Lower lobe of right lung (tissue), 2 donors: ENCODE measurements at regions not wholly inside any gene's neighbourhood (a gene's known extent, or its start where the extent isn't known, plus 50 kb on each side); places are given as distances from the start of the nearest gene placed in this dataset.

ENCODE experiments used
- ATAC-seq, 2 donors: fragments of 200-7000 bp; cut with Tn5 transposase; one replicate each; pipeline ENCODE4 v1.9.1; 2020 to 2022; ENCODE audit warnings: mild to moderate bottlenecking in 2 of 2, moderate library complexity in 2 of 2
- DNase-seq: peaks from one replicate; pipeline ENCODE4 v3.0.0-alpha.2; 2020
- H3K27ac ChIP-seq: fragments of 200-600 bp; one replicate; pipeline ENCODE4 v1.8.0; 2022
- H3K27me3 ChIP-seq: fragments of 200-600 bp; one replicate; pipeline ENCODE4 v1.8.0; 2022; ENCODE audit warnings: low read depth
- H3K36me3 ChIP-seq: fragments of 200-600 bp; one replicate; pipeline ENCODE4 v1.8.0; 2022; ENCODE audit warnings: mild to moderate bottlenecking
- H3K4me1 ChIP-seq: fragments of 200-600 bp; one replicate; pipeline ENCODE4 v1.8.0; 2022
- H3K4me3 ChIP-seq: fragments of 200-600 bp; one replicate; pipeline ENCODE4 v1.8.0; 2022; ENCODE audit warnings: mild to moderate bottlenecking
- H3K9me3 ChIP-seq: fragments of 200-600 bp; one replicate; pipeline ENCODE4 v1.8.0; 2022
- CTCF ChIP-seq: fragments of 200-600 bp; IDR thresholded peaks from one replicate; pipeline ENCODE4 v1.8.0; 2022; ENCODE audit warnings: antibody characterized with exemption, mild to moderate bottlenecking
- intact Hi-C: fragments of 100-400 bp; cut with DNase I; formaldehyde crosslinking; loops from one replicate; pipeline ENCODE4 v1.11.0; 2022
- donor health status: DM: no; HTN: yes; CAD: no; lungs with severe emphysema.

GRCh38 chr13:33971562-33971819 lies 153.5 kb downstream of the RFC3 start:
- no peak for ATAC-seq
- no peak for DNase-seq
- H3K27me3 ChIP-seq, result no peaks in the 10 kb centered on the region
- no peaks in the 10 kb centered on the region for H3K4me1 ChIP-seq
- no peak overlapping the region for H3K27ac ChIP-seq
- H3K9me3 ChIP-seq, result no peaks in the 10 kb centered on the region
- H3K4me3 ChIP-seq, result no peak overlapping the region
- intact Hi-C loops, result no loop called here
- no peaks in the 10 kb centered on the region for H3K36me3 ChIP-seq
- no peak for TF ChIP-seq CTCF

GRCh38 chr13:33973194-33973593 lies 155.2 kb downstream of the RFC3 start:
- no peak for TF ChIP-seq CTCF
- Histone ChIP-seq H3K9me3 (no peaks in the 10 kb centered on the region), H3K4me1 (no peaks in the 10 kb centered on the region), H3K36me3 (no peaks in the 10 kb centered on the region), H3K27ac (no peak overlapping the region), H3K27me3 (no peaks in the 10 kb centered on the region), H3K4me3 (no peak overlapping the region)
- intact Hi-C loops, result no loop called here
- ATAC-seq (no peak), DNase-seq (no peak)

GRCh38 chr13:33976965-33977364 lies 159.0 kb downstream of the RFC3 start:
- no peak for DNase-seq
- no peak for TF ChIP-seq CTCF
- no peak for ATAC-seq
- Histone ChIP-seq H3K4me1 (no peaks in the 10 kb centered on the region), H3K4me3 (no peak overlapping the region), H3K9me3 (no peaks in the 10 kb centered on the region), H3K36me3 (no peaks in the 10 kb centered on the region), H3K27ac (no peak overlapping the region), H3K27me3 (no peaks in the 10 kb centered on the region)
- intact Hi-C loops, result no loop called here

- no peak for TF ChIP-seq CTCF
- Histone ChIP-seq H3K4me1 (no peaks in the 10 kb centered on the region), H3K36me3 (no peaks in the 10 kb centered on the region), H3K27me3 (no peaks in the 10 kb centered on the region), H3K4me3 (no peak overlapping the region), H3K27ac (no peak overlapping the region), H3K9me3 (no peaks in the 10 kb centered on the region)
- DNase-seq (no peak), ATAC-seq (no peak)
- intact Hi-C loops, result no loop called here
Observed at GRCh38 chr13:33978653-33979052, 160.7 kb downstream of the RFC3 start.

- Histone ChIP-seq H3K4me1 (no peaks in the 10 kb centered on the region), H3K36me3 (no peaks in the 10 kb centered on the region), H3K9me3 (no peaks in the 10 kb centered on the region), H3K27ac (no peak overlapping the region), H3K4me3 (no peak overlapping the region), H3K27me3 (no peaks in the 10 kb centered on the region)
- DNase-seq, result no peak
- intact Hi-C loops, result no loop called here
- no peak for ATAC-seq
- no peak for TF ChIP-seq CTCF
Observed at GRCh38 chr13:33992881-33993336, 175.0 kb downstream of the RFC3 start.

- Histone ChIP-seq H3K27me3 (no peaks in the 10 kb centered on the region), H3K36me3 (no peaks in the 10 kb centered on the region), H3K4me3 (no peak overlapping the region), H3K9me3 (no peaks in the 10 kb centered on the region), H3K27ac (no peak overlapping the region), H3K4me1 (no peaks in the 10 kb centered on the region)
- no peak for DNase-seq
- intact Hi-C loops, result no loop called here
- no peak for TF ChIP-seq CTCF
- ATAC-seq, result no peak
Observed at GRCh38 chr13:33994198-33994597, 176.2 kb downstream of the RFC3 start.
